HepG2 (cell line): ENCODE measurements at regions not wholly inside any gene's neighbourhood (a gene's known extent, or its start where the extent isn't known, plus 50 kb on each side); places are given as distances from the start of the nearest gene placed in this dataset.

Experiments
- ATAC-seq: fragments of 200-7000 bp; cut with Tn5 transposase; 3 replicates; pipeline ENCODE4 v1.9.1; 2020; ENCODE audit warnings: mild to moderate bottlenecking, moderate library complexity
- BruUV-seq: library from RNA; stranded (reverse); fragments of 400-500 nt; replicated peaks from 2 replicates; lab custom pipeline; 2021; lab: Mats Ljungman, UMichigan
- CTCF ChIA-PET: fragments of 300-600 bp; formaldehyde crosslinking; extraction: SDS; loops from one replicate; lab custom pipeline; 2021; ENCODE audit warnings: low total read pairs, inconsistent platforms, low intra/inter-chr PET ratio; lab: Yijun Ruan, JAX
- POLR2A ChIA-PET: fragments of 350-600 bp; sonication (Branson Sonifier 250); formaldehyde crosslinking; loops from one replicate; lab custom pipeline; 2020; ENCODE audit warnings: antibody characterized with exemption, inconsistent platforms; lab: Yijun Ruan, JAX
- DNase-seq: peaks from one replicate; pipeline ENCODE4 v3.0.0-alpha.2; 2015; ENCODE audit warnings: low spot score
- FAIRE-seq: peaks from 3 replicates; lab custom pipeline; 2011; peaks lifted over from hg19 to GRCh38; lab: Jason Lieb, UNC
- H2AFZ ChIP-seq: one replicate; pipeline ENCODE4 v1.6.1; 2011; ENCODE audit warnings: low read length, inconsistent platforms
- H3K27ac ChIP-seq: fragments of 300-600 bp; 3 replicates; pipeline ENCODE4 v1.8.0; 2011; ENCODE audit warnings: mixed run types, mild to moderate bottlenecking, mixed read lengths, low read length, inconsistent platforms; ENCODE audit not compliant: insufficient read depth; ENCODE audit errors: extremely low read length
- H3K27me3 ChIP-seq, 2 experiments: fragments of 200-600 bp in 1 of 2; 2 replicates in 1 of 2; 3 replicates in 1 of 2; pipeline versions ENCODE4 v1.6.0 to v1.8.0; 2011; ENCODE audit warnings: low read length in 2 of 2, mild to moderate bottlenecking in 2 of 2, moderate library complexity in 2 of 2, inconsistent platforms in 1 of 2; ENCODE audit not compliant: insufficient read depth in 2 of 2, control insufficient read depth in 1 of 2
- H3K36me3 ChIP-seq, 2 experiments: fragments of 200-600 bp in 1 of 2; replicated peaks in 1 of 2; 2 replicates in 1 of 2; 3 replicates in 1 of 2; pipeline versions ENCODE4 v1.5.1 to v1.8.0; 2011; ENCODE audit warnings: low read length in 2 of 2, inconsistent platforms in 1 of 2; ENCODE audit not compliant: insufficient read depth in 2 of 2, control insufficient read depth in 1 of 2
- H3K4me1 ChIP-seq: 2 replicates; pipeline ENCODE4 v1.5.1; 2012; ENCODE audit warnings: low read length, inconsistent platforms; ENCODE audit not compliant: insufficient read depth
- H3K4me2 ChIP-seq: 2 replicates; pipeline ENCODE4 v1.6.0; 2011; ENCODE audit warnings: low read depth, low read length, inconsistent platforms
- H3K4me3 ChIP-seq, 3 experiments: fragments of 200-600 bp in 1 of 3; sonication (generic), shearing (Covaris generic) in 1 of 3; replicated peaks in 1 of 3; 2 replicates each; pipeline ENCODE4 v1.5.1; 2011 to 2016; ENCODE audit warnings: low read length in 3 of 3, inconsistent platforms in 2 of 3, low read depth in 2 of 3, mild to moderate bottlenecking in 2 of 3, control low read depth in 1 of 3, mixed read lengths in 1 of 3; ENCODE audit not compliant: insufficient read depth in 1 of 3
- H3K79me2 ChIP-seq: one replicate; pipeline ENCODE4 v1.6.1; 2011; ENCODE audit warnings: low read length, inconsistent platforms; ENCODE audit not compliant: insufficient read depth
- H3K9ac ChIP-seq: 2 replicates; pipeline ENCODE4 v1.6.0; 2011; ENCODE audit warnings: mild to moderate bottlenecking, low read depth, low read length, inconsistent platforms; ENCODE audit not compliant: insufficient read depth
- H3K9me3 ChIP-seq: 2 replicates; pipeline ENCODE4 v1.5.1; 2012; ENCODE audit warnings: mild to moderate bottlenecking, low read length
- H4K20me1 ChIP-seq: 2 replicates; pipeline ENCODE4 v1.6.0; 2011; ENCODE audit warnings: inconsistent platforms, mild to moderate bottlenecking, low read length, moderate library complexity; ENCODE audit not compliant: insufficient read depth
- ELK4 ChIP-seq: sonication (generic); formaldehyde crosslinking; IDR thresholded peaks from 2 replicates; pipeline ENCODE4 v1.9.0; 2021; ENCODE audit warnings: missing genetic modification reagents, borderline replicate concordance
- FOXM1 ChIP-seq: sonication (generic); formaldehyde crosslinking; IDR thresholded peaks from 2 replicates; pipeline ENCODE4 v1.5.0; 2020; ENCODE audit warnings: missing genetic modification reagents
- IRF1 ChIP-seq: sonication (generic); formaldehyde crosslinking; IDR thresholded peaks from 2 replicates; pipeline ENCODE4 v1.4.0; 2020; ENCODE audit warnings: low read depth, mild to moderate bottlenecking, missing genetic modification reagents
- KLF6 ChIP-seq: IDR thresholded peaks from 2 replicates; pipeline ENCODE4 v1.8.0; 2016; ENCODE audit warnings: missing biosample characterization, missing genetic modification reagents
- PRMT3 ChIP-seq: sonication (generic); formaldehyde crosslinking; IDR thresholded peaks from 2 replicates; pipeline ENCODE4 v1.8.1; 2022; ENCODE audit warnings: low read depth, mild to moderate bottlenecking, moderate library complexity, missing genetic modification reagents, borderline replicate concordance
- SUZ12 ChIP-seq: fragments of 150-350 bp; IDR thresholded peaks from 2 replicates; pipeline ENCODE4 v1.6.1; 2014; ENCODE audit warnings: low read depth, low read length
- ZNF550 ChIP-seq: sonication (generic); formaldehyde crosslinking; IDR thresholded peaks from 2 replicates; pipeline ENCODE4 v1.4.0; 2020; ENCODE audit warnings: mild to moderate bottlenecking, missing genetic modification reagents, borderline replicate concordance
- WGBS: methylation state at CpG from one replicate; pipeline ENCODE4 v1.1.6; 2017; ENCODE audit warnings: low lambda C conversion rate; 5-methylcytosine and 5-hydroxymethylcytosine counted together
- in situ Hi-C: cut with HindIII; loops from 2 replicates; pipeline ENCODE4 v1.10.0; 2017; ENCODE audit warnings: low pct_unique_long_range_greater_than_20kb; ENCODE audit not compliant: extremely low pct_ligation_motif_present
- intact Hi-C: fragments of 100-400 bp; cut with micrococcal nuclease; formaldehyde crosslinking; loops from one replicate; pipeline ENCODE4 v1.10.0; 2022; ENCODE audit not compliant: unreplicated experiment

GRCh38 chr15:62564886-62565633 lies 400.0 kb upstream of the C2CD4B start:
- Histone ChIP-seq H3K4me3 (no peak overlapping the region), H3K4me2 (no peak overlapping the region), H3K9ac (no peak overlapping the region), H3K27ac (no peak overlapping the region), H3K9me3 (no peaks in the 10 kb centered on the region), H3K79me2 (no peaks in the 10 kb centered on the region), H3K4me1 (peaks cover 14% of the 10 kb centered on the region), H2AFZ (no peak overlapping the region), H3K27me3 (peaks cover 3 to 17% of the 10 kb centered on the region in 2 experiments; a peak in 3 of 5 replicates), H4K20me1 (peaks cover 18% of the 10 kb centered on the region), H3K36me3 (no peaks in the 10 kb centered on the region)
- ChIA-PET CTCF (no interaction called here), POLR2A (no interaction called here)
- FAIRE-seq (no peak), ATAC-seq (no peak), DNase-seq (no peak)
- 90% methylated on average over 4 of the region's 4 CpGs for WGBS
- intact Hi-C loops (no loop called here), in situ Hi-C loops (no loop called here)
- TF ChIP-seq PRMT3 (CRISPR knock-in tag) (no peak), SUZ12 (no peak), ELK4 (CRISPR knock-in tag) (no peak), IRF1 (CRISPR knock-in tag) (no peak), FOXM1 (CRISPR knock-in tag) (no peak), ZNF550 (no peak), KLF6 (CRISPR knock-in tag) (no peak)
- BruUV-seq, result no TSS peak
